ENCODE measurements at regions not wholly inside any gene's neighbourhood (a gene's known extent, or its start where the extent isn't known, plus 50 kb on each side); places are given as distances from the start of the nearest gene placed in this dataset.

- TF ChIP-seq CTCF (IDR thresholded peaks at IDR 0.05; ENCODE audit: low read depth, low read length), result no peak
- no peak overlapping the region for H3K4me3 ChIP-seq (ENCODE audit: low read depth, low read length)
Observed at GRCh38 chr18:2180586-2180985, 390.7 kb downstream of the METTL4 start.

GRCh38 chr18:2183432-2183831, 387.9 kb downstream of the METTL4 start:
- no peak for TF ChIP-seq CTCF (IDR thresholded peaks at IDR 0.05; ENCODE audit: low read depth, low read length)
- H3K4me3 ChIP-seq (ENCODE audit: low read depth, low read length), result no peak overlapping the region

DNA sequence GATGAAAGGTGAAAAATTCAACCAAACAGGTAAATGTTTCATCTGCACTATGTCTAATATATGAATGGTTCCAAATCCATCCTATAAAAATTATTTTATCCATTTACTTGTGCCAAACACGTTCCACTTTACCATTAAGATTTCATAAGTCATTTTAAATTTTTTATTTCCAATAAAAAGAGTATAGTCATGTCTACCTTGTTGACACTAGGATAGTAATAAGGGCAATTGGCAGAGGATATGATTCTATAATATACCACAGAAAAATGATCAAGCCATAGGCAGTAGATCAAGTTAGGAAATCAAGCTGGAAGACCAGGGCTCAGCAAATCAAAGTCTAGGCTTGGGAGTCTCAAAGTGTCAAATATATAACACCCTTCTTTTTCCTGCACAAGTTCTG, 384.3 kb downstream of the METTL4 start:
- no peak for TF ChIP-seq CTCF (IDR thresholded peaks at IDR 0.05; ENCODE audit: low read depth, low read length)
- H3K4me3 ChIP-seq (ENCODE audit: low read depth, low read length), result no peak overlapping the region

DNA sequence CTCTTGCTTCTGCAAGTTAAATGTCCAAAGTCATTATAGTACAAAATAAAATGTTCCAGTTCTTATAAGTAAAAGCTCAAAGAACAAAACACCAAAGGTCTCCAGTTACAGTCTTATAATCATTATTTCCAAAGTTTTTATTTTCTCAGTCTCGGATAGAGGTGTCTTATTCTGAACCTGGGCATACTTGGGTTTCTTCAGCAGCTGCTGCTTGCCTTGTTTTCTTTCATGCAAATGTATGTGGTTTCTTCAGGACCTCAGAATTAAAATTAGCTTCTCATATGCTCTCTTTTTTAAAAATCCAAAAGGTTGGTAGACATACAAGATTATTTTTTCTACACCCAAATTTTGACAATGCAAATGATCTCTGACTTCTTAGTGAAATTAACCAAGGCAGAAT, 383.0 kb downstream of the METTL4 start:
- no peak overlapping the region for H3K4me3 ChIP-seq (ENCODE audit: low read depth, low read length)
- no peak for TF ChIP-seq CTCF (IDR thresholded peaks at IDR 0.05; ENCODE audit: low read depth, low read length)

DNA sequence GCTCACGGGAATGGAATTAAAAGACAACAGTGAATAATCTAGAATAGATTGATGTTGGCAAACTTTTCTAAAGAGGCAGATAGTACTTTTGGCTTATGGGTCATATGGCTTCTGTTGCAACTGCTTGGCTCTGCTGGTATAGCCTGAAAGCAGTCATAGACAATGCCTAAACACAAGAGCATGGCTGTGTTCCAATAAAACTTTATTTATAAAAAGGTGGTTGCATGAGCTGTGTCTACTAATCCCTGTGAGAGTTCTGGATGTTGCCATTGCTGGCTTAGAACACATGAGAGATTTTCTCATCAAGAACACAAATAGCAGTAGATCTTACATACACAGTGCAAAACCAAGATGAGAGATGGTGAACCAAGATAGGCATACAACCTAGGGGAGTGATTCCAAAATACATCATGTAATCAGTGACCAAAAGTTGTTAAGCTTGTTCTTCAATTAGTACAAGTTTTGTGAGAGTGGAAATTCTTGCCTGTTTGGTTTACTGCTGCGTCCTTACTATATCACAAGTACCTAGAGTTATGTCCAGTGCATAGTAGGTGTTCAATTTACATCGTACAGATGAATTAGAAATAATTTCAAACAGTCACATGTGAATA, 380.0 kb downstream of the METTL4 start:
- no peak for TF ChIP-seq CTCF (IDR thresholded peaks at IDR 0.05; ENCODE audit: low read depth, low read length)
- no peak overlapping the region for H3K4me3 ChIP-seq (ENCODE audit: low read depth, low read length)

DNA sequence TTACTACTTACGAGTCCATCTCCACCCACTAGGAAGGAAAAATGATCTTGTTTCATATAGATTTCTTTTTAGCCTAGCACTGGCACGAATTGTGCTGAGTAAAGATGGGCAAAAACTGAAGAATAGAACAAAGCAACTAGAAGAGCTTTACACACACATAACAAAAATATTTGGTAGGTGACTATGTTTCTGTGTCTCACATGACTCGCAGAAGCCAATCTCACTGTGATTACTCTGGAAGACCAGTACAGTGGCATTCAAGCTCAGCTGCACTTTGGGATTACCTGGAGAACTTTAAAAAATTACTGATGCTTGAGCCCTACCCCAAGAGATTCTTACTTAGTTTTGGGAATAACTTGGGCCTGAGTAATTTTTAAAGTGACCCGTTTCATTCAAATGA, 378.7 kb downstream of the METTL4 start:
- no peak overlapping the region for H3K4me3 ChIP-seq (ENCODE audit: low read depth, low read length)
- TF ChIP-seq CTCF (IDR thresholded peaks at IDR 0.05; ENCODE audit: low read depth, low read length), result no peak

DNA sequence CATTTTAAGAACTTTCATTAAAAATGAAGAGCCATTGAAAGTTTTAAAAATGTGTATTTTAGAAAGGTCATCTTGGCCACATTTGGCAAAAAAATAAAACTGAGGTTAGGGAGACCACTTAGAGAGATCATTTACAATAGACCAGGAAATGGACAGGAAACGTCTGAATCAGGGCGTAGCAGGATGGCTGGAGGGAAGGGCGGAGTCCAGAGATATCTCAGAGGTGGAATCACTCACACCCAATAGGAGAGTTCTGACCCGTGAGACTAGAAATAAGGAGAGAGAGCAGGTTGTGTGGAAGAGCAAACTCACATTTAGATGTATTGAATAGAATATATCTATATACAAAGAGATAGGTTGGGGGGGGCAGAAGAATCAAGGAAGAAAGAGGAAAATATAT, 373.4 kb downstream of the METTL4 start:
- TF ChIP-seq CTCF (IDR thresholded peaks at IDR 0.05; ENCODE audit: low read depth, low read length), result no peak
- no peak overlapping the region for H3K4me3 ChIP-seq (ENCODE audit: low read depth, low read length)

Data from WI38 (cell line).